ENCODE measurements at regions not wholly inside any gene's neighbourhood (a gene's known extent, or its start where the extent isn't known, plus 50 kb on each side); places are given as distances from the start of the nearest gene placed in this dataset.

- peak; percentile 33 for DNase-seq (ENCODE audit: low spot score)
Measured at GRCh38 chr2:207467716-207468347, 61.9 kb upstream of the CREB1 start.

GRCh38 chr2:207468488-207468887, 61.3 kb upstream of the CREB1 start:
- DNase-seq (ENCODE audit: low spot score): no peak
- no peak for TF ChIP-seq CTCF (IDR thresholded peaks at IDR 0.05; ENCODE audit: extremely low read depth, insufficient read depth, missing control alignments)
- in situ Hi-C loops (cut with MboI; ENCODE audit: low pct_unique_long_range_greater_than_20kb, low sequenced_read_pairs, unreplicated experiment): no loop called here

More at GRCh38 chr2:207467716-207468347, 61.9 kb upstream of the CREB1 start:
- TF ChIP-seq CTCF (IDR thresholded peaks at IDR 0.05; ENCODE audit: extremely low read depth, insufficient read depth, missing control alignments): no peak
- in situ Hi-C loops (cut with MboI; ENCODE audit: low pct_unique_long_range_greater_than_20kb, low sequenced_read_pairs, unreplicated experiment): no loop called here

GRCh38 chr2:207469451-207469850, 60.3 kb upstream of the CREB1 start:
- no peak for DNase-seq (ENCODE audit: low spot score)
- in situ Hi-C loops (cut with MboI; ENCODE audit: low pct_unique_long_range_greater_than_20kb, low sequenced_read_pairs, unreplicated experiment): no loop called here

GRCh38 chr2:207469943-207470729, 59.6 kb upstream of the CREB1 start:
- DNase-seq (ENCODE audit: low spot score): no peak
- TF ChIP-seq CTCF (IDR thresholded peaks at IDR 0.05; ENCODE audit: extremely low read depth, insufficient read depth, missing control alignments): no peak
- in situ Hi-C loops (cut with MboI; ENCODE audit: low pct_unique_long_range_greater_than_20kb, low sequenced_read_pairs, unreplicated experiment): loop anchor here (5.0 to 10.0 kb wide), 3 partner anchors 485 to 775 kb away; no protein-coding TSS in a partner anchor

More at GRCh38 chr2:207469451-207469850, 60.3 kb upstream of the CREB1 start:
- TF ChIP-seq CTCF (IDR thresholded peaks at IDR 0.05; ENCODE audit: extremely low read depth, insufficient read depth, missing control alignments): no peak

GRCh38 chr2:207471261-207471660, 58.5 kb upstream of the CREB1 start:
- DNase-seq (ENCODE audit: low spot score): no peak
- in situ Hi-C loops (cut with MboI; ENCODE audit: low pct_unique_long_range_greater_than_20kb, low sequenced_read_pairs, unreplicated experiment): loop anchor here (5.0 to 10.0 kb wide), 3 partner anchors 486 to 776 kb away; no protein-coding TSS in a partner anchor
- no peak for TF ChIP-seq CTCF (IDR thresholded peaks at IDR 0.05; ENCODE audit: extremely low read depth, insufficient read depth, missing control alignments)

- in situ Hi-C loops (cut with MboI; ENCODE audit: low pct_unique_long_range_greater_than_20kb, low sequenced_read_pairs, unreplicated experiment): loop anchor here (5.0 to 10.0 kb wide), 3 partner anchors 488 to 778 kb away; no protein-coding TSS in a partner anchor
- DNase-seq (ENCODE audit: low spot score): no peak
- TF ChIP-seq CTCF (IDR thresholded peaks at IDR 0.05; ENCODE audit: extremely low read depth, insufficient read depth, missing control alignments): no peak
Measured at GRCh38 chr2:207472343-207473048, 57.3 kb upstream of the CREB1 start.
